ENCODE measurements at regions not wholly inside any gene's neighbourhood (a gene's known extent, or its start where the extent isn't known, plus 50 kb on each side); places are given as distances from the start of the nearest gene placed in this dataset.

- no peak overlapping the region for H3K4me3 ChIP-seq (ENCODE audit: low read depth, low read length)
- CTCF ChIA-PET: no interaction called here
- no peaks in the 10 kb centered on the region for H3K9me3 ChIP-seq (ENCODE audit: control insufficient read depth, insufficient read depth, low read depth, low read length)
- no peaks in the 10 kb centered on the region for H3K4me1 ChIP-seq (ENCODE audit: control insufficient read depth, insufficient read depth, low read length)
- no peak overlapping the region for H3K27ac ChIP-seq (ENCODE audit: extremely low read depth, low read depth, low read length)
- no peak for TF ChIP-seq BCL6B (tag by site-specific recombination; IDR thresholded peaks at IDR 0.05)
- no peak for TF ChIP-seq ZNF639 (tag by site-specific recombination; IDR thresholded peaks at IDR 0.05)
- no peak for TF ChIP-seq ZNF146 (tag by site-specific recombination; IDR thresholded peaks at IDR 0.05)
- no peak for TF ChIP-seq SCRT1 (tag by site-specific recombination; IDR thresholded peaks at IDR 0.05; ENCODE audit: borderline replicate concordance)
- no peak for TF ChIP-seq OVOL3 (tag by site-specific recombination; IDR thresholded peaks at IDR 0.05)
- no peak for TF ChIP-seq ZFHX2 (tag by site-specific recombination; conservative IDR thresholded peaks at IDR 0.05)
- TF ChIP-seq PRDM10 (tag by site-specific recombination; IDR thresholded peaks at IDR 0.05): no peak
- no peak for TF ChIP-seq PATZ1 (tag by site-specific recombination; IDR thresholded peaks at IDR 0.05)
- no peak for TF ChIP-seq ZNF391 (tag by site-specific recombination; IDR thresholded peaks at IDR 0.05; ENCODE audit: borderline replicate concordance, low read depth)
- TF ChIP-seq ZNF560 (tag by site-specific recombination; IDR thresholded peaks at IDR 0.05; ENCODE audit: borderline replicate concordance): no peak
- no peak for TF ChIP-seq ZNF423 (tag by site-specific recombination; IDR thresholded peaks at IDR 0.05)
- no peak for TF ChIP-seq ZBTB6 (tag by site-specific recombination; IDR thresholded peaks at IDR 0.05)
- H3K36me3 ChIP-seq (ENCODE audit: control insufficient read depth in 2 of 2, insufficient read depth in 1 of 2, low read length in 2 of 2): no peaks in the 10 kb centered on the region
- POLR2A ChIA-PET: no interaction called here
Measured at GRCh38 chrX:38500141-38500540, 61.2 kb upstream of the TSPAN7 start.

- Histone ChIP-seq H3K36me3 (ENCODE audit: control insufficient read depth in 2 of 2, insufficient read depth in 1 of 2, low read length in 2 of 2) (no peaks in the 10 kb centered on the region), H3K4me1 (ENCODE audit: control insufficient read depth, insufficient read depth, low read length) (no peaks in the 10 kb centered on the region), H3K4me3 (ENCODE audit: low read depth, low read length) (no peak overlapping the region), H3K27ac (ENCODE audit: extremely low read depth, low read depth, low read length) (no peak overlapping the region), H3K9me3 (ENCODE audit: control insufficient read depth, insufficient read depth, low read depth, low read length) (no peaks in the 10 kb centered on the region)
- POLR2A ChIA-PET: no interaction called here
- CTCF ChIA-PET: no interaction called here
- TF ChIP-seq ZNF747 (tag by site-specific recombination; IDR thresholded peaks at IDR 0.05) (no peak), KLF8 (tag by site-specific recombination; IDR thresholded peaks at IDR 0.05) (no peak), MEIS1 (CRISPR knock-in tag; IDR thresholded peaks at IDR 0.05; ENCODE audit: borderline replicate concordance) (no peak), ZNF658 (tag by site-specific recombination; IDR thresholded peaks at IDR 0.05) (no peak), KLF7 (tag by site-specific recombination; IDR thresholded peaks at IDR 0.05; ENCODE audit: borderline replicate concordance) (no peak), ZNF596 (tag by site-specific recombination; IDR thresholded peaks at IDR 0.05) (no peak), ZNF791 (tag by site-specific recombination; IDR thresholded peaks at IDR 0.05) (no peak), TSHZ1 (tag by site-specific recombination; IDR thresholded peaks at IDR 0.05; ENCODE audit: borderline replicate concordance) (no peak), SALL2 (tag by site-specific recombination; IDR thresholded peaks at IDR 0.05; ENCODE audit: borderline replicate concordance) (no peak), ZNF433 (tag by site-specific recombination; IDR thresholded peaks at IDR 0.05; ENCODE audit: low read depth) (no peak), ZNF501 (tag by site-specific recombination; IDR thresholded peaks at IDR 0.05) (no peak)
Measured at GRCh38 chrX:38500866-38501265, 60.5 kb upstream of the TSPAN7 start.

Measured in HEK293 (cell line).